GM19023 (cell line): ENCODE measurements at regions not wholly inside any gene's neighbourhood (a gene's known extent, or its start where the extent isn't known, plus 50 kb on each side); places are given as distances from the start of the nearest gene placed in this dataset.

ENCODE experiments used
- ATAC-seq: cut with Tn5 transposase; IDR thresholded peaks from one replicate; pipeline ENCODE4 v1.9.1; 2021; ENCODE audit warnings: mild to moderate bottlenecking, moderate library complexity; ENCODE audit not compliant: unreplicated experiment

- ATAC-seq = no peak
Measured at GRCh38 chr12:31783996-31784645, 55.3 kb upstream of the AMN1 start.

- ATAC-seq = no peak
Measured at GRCh38 chr12:31783556-31783955, 54.7 kb upstream of the AMN1 start.

DNA sequence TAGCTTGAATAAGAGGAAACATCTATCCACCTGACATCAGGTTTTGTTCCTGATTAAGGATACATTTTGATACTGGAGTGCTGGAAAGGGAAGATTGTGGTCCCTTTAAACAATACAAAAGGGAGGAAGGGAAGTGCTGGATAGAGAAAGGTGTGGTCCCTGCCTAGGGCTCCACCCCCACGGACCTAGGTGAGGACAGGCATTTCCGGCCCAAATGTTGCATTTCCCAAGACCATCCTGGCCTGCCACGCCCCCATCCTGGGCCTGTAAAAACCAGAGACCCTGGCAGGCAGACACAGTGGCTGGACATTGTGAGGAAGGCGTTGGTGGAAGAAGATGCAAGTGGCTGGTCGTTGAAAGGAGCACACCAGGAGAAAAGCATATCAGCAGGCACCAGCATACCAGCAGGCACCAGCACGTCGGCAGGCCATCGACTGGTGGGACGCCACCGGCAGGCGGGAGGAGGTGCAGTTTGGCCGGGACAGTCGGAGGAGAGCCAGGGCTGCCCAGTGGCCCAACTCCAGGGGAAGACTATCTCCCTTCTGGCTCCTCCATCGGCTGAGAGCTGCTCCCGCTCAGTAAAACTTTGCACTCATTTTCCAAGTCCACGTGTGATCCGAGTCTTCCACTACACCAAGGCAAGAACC, 53.2 kb upstream of the AMN1 start:
- no peak for ATAC-seq

DNA sequence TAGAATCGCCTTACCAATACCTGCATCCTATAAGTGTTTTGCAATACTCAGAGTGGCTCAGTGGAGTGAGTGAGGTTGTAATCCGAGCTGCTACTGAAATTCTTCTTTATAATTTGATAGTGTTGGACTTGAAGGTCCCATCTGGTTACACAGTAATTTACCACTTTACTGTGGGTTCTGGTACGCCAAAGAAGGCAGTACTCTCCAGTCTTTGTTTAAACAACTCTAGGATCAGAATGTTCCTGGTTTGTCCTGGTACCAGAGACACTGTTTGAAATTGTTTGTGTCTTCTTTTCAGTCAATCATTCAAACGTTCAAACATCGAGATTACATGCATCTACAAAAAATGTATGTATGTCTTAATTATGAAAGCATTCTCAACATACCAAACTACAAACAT, 51.3 kb upstream of the AMN1 start:
- ATAC-seq = no peak

DNA sequence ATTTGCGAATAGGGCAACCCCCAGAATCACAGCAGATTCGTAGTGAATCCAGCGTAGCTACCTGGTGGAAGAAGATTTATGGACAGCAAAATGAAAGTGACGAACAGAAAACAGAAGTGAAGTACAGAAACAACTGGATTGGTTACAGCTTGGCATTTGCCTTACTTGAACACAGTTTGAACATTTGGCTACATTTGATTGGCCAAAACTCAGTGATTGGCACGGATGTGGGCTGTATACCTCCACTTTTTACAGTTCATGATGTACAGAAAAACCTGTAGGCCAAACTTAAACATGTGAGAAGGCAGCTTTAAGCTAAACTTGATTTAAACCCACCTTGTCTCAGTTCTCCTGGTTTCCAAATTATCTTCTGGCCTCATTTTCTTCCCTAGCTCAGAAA, 49.9 kb upstream of the AMN1 start:
- ATAC-seq = no peak
